BE2C (cell line): ENCODE measurements at regions not wholly inside any gene's neighbourhood (a gene's known extent, or its start where the extent isn't known, plus 50 kb on each side); places are given as distances from the start of the nearest gene placed in this dataset.

Source experiments
- DNase-seq: peaks from one replicate; pipeline ENCODE4 v3.0.0-alpha.2; 2020
- H3K27me3 ChIP-seq: fragments of 250-450 bp; sonication (Bioruptor Pico); 2 replicates; pipeline ENCODE4 v1.5.1; 2020; ENCODE audit warnings: mild to moderate bottlenecking
- H3K36me3 ChIP-seq: fragments of 250-450 bp; sonication (Bioruptor Pico); 2 replicates; pipeline ENCODE4 v1.5.1; 2020; ENCODE audit warnings: mild to moderate bottlenecking
- H3K4me1 ChIP-seq: fragments of 250-450 bp; sonication (Bioruptor Pico); 2 replicates; pipeline ENCODE4 v1.5.1; 2020
- H3K4me3 ChIP-seq: 2 replicates; pipeline ENCODE4 v1.5.1; 2011; ENCODE audit warnings: low read depth, low read length
- H3K9me3 ChIP-seq: fragments of 250-450 bp; sonication (Bioruptor Pico); 2 replicates; pipeline ENCODE4 v1.5.1; 2020
- CTCF ChIP-seq: IDR thresholded peaks from 2 replicates; pipeline ENCODE4 v1.5.1; 2012; ENCODE audit warnings: mild to moderate bottlenecking, low read depth, low read length

DNA sequence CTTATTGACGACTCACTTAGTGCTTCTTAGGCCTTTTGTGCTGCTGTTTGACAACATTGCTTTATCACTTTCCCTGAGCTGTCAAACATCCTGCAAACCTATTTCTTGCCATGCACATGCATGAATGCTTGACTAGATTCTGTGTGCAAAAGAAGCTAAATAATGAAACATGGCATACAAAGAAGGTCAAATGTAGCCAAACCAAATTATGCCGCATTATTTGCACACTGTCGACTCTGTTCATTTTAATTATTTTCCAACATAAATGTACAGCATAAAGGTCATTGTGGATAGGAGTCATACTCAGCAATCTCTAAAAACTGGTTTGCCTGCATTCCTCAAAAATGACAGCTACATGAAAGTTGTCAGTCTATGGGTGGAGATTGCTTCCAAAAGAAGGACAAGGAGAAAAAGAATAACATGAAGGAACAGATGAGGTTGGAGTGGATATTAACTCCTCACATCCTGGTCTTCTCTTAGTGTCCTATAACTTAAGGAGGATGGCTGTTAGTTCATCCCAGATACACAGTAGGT lies 123.1 kb upstream of the STXBP5 start:
- DNase-seq = no peak
- no peak for TF ChIP-seq CTCF
- Histone ChIP-seq H3K4me1 (no peaks in the 10 kb centered on the region), H3K27me3 (no peaks in the 10 kb centered on the region), H3K36me3 (no peaks in the 10 kb centered on the region), H3K4me3 (no peak overlapping the region), H3K9me3 (no peaks in the 10 kb centered on the region)

- H3K27me3 ChIP-seq = no peaks in the 10 kb centered on the region
- H3K36me3 ChIP-seq = no peaks in the 10 kb centered on the region
- TF ChIP-seq CTCF = no peak
- peaks cover 4% of the 10 kb centered on the region; the same call in 1 of the 2 replicates for H3K9me3 ChIP-seq
- no peak overlapping the region for H3K4me3 ChIP-seq
- no peak for DNase-seq
- no peaks in the 10 kb centered on the region for H3K4me1 ChIP-seq
These were observed 116.6 kb upstream of the STXBP5 start for GRCh38 chr6:147087641-147088040.

DNA sequence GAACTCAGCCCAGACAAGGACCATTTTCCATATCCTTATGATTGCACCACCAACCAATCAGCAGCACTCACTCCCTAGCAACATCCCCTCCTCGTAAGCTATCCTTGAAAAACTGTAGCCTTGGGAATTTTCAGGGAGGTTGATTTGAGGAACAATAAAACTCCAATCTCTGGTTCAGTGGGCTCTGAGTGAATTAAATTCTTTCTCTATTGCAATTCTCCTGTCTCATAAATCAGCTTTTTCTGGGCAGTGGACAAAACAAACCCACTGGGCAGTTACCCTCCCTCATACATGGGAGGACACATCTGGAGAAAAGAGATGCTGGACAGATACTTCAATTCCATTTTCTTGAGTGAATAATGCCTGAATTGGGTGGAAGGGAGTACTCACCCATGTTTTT lies 115.4 kb upstream of the STXBP5 start:
- TF ChIP-seq CTCF = no peak
- Histone ChIP-seq H3K4me3 (no peak overlapping the region), H3K4me1 (no peaks in the 10 kb centered on the region), H3K36me3 (no peaks in the 10 kb centered on the region), H3K9me3 (peaks cover 4% of the 10 kb centered on the region; the same call in 1 of the 2 replicates), H3K27me3 (no peaks in the 10 kb centered on the region)
- no peak for DNase-seq

DNA sequence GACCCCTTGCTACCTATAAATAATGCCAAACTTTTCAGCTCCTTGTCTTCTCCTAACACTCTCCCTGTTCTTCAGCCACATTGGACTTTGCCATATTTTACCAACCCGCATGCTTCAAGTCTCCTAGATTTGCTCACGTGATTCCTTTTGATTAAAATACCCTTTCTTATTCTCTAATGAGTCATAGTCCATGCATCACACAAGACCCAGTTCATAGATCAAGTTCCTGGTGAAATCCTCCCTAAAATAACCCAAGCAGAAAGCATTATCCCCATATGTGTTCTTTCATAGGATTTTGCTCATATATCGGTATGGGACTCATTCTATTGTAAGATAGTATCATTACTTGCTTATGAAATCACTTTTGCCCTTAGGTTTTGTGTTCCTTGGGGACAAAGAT lies 108.9 kb upstream of the STXBP5 start:
- no peak for TF ChIP-seq CTCF
- H3K36me3 ChIP-seq = no peaks in the 10 kb centered on the region
- no peak for DNase-seq
- no peak overlapping the region for H3K4me3 ChIP-seq
- no peaks in the 10 kb centered on the region for H3K9me3 ChIP-seq
- H3K4me1 ChIP-seq = peaks cover 3% of the 10 kb centered on the region
- no peaks in the 10 kb centered on the region for H3K27me3 ChIP-seq

GRCh38 chr6:147099974-147100373 lies 104.2 kb upstream of the STXBP5 start:
- Histone ChIP-seq H3K4me3 (no peak overlapping the region), H3K4me1 (peaks cover 3% of the 10 kb centered on the region), H3K36me3 (no peaks in the 10 kb centered on the region), H3K9me3 (no peaks in the 10 kb centered on the region), H3K27me3 (no peaks in the 10 kb centered on the region)
- no peak for TF ChIP-seq CTCF
- DNase-seq = no peak

DNA sequence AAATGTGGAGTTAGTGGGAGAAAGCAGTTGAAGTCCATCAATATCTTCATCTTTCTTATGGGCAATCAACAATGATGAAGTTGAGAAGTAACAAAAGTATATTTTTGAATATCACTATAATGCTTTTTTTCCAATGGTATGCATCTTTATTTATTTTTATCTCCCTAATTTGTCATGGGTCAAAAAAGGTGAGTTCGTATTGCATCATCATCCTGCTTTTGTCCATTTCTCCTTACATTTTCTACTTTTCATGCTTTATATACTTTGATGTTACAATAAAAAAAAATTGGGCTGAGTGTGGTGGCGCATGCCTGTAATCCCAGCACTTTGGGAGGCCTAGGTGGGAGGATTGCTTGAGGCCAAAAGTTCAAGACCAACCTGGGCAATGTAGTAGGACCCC lies 101.2 kb upstream of the STXBP5 start:
- no peak for DNase-seq
- Histone ChIP-seq H3K9me3 (no peaks in the 10 kb centered on the region), H3K4me1 (peaks cover 3% of the 10 kb centered on the region), H3K36me3 (no peaks in the 10 kb centered on the region), H3K27me3 (no peaks in the 10 kb centered on the region), H3K4me3 (no peak overlapping the region)
- no peak for TF ChIP-seq CTCF
